ENCODE measurements at regions not wholly inside any gene's neighbourhood (a gene's known extent, or its start where the extent isn't known, plus 50 kb on each side); places are given as distances from the start of the nearest gene placed in this dataset.

DNA sequence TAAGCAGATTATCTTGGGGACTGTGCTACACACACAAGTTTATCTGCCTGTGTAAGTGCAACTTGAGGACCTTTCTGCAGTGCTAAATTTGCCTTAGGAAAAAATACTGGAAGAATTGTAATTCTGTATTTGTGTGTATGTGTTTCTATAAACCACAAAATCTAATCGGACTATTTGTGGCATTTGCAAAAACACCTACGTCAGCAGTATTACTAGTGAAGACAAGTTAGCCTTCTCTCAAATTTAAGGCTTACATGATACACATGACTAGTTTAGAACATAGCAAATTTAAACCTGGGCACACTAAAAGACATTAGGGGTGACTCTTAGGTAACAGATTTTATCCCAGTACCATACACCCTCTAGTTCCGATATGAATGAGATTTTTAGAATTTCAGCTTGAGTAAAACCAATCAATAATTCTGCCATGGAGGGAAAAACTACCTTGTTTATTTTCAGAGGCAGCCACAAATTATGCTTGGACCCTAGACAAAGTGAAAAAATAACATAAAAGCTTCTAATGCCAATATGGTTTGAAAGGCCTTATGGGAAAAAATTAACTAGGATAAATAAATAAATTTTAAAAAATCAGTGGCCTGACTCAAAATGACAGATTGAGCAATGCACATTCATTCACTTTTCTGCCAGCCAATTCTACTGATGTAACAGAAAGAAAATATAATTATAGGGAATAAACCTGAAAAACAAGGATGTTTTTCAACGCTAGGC, 176.4 kb downstream of the SNCA start:
- TF ChIP-seq FOXK2 (IDR thresholded peaks at IDR 0.05) (no peak), TARDBP (IDR thresholded peaks at IDR 0.05) (no peak), FOXM1 (IDR thresholded peaks at IDR 0.05; ENCODE audit: borderline replicate concordance) (no peak), ARNT (IDR thresholded peaks at IDR 0.05) (no peak), ZNF384 (IDR thresholded peaks at IDR 0.05) (no peak), CTBP1 (IDR thresholded peaks at IDR 0.05; ENCODE audit: borderline replicate concordance) (no peak), BHLHE40 (IDR thresholded peaks at IDR 0.05; ENCODE audit: borderline replicate concordance) (no peak), FOXA1 (IDR thresholded peaks at IDR 0.05) (no peak), PKNOX1 (IDR thresholded peaks at IDR 0.05) (no peak)
